ENCODE measurements at regions not wholly inside any gene's neighbourhood (a gene's known extent, or its start where the extent isn't known, plus 50 kb on each side); places are given as distances from the start of the nearest gene placed in this dataset.

DNA sequence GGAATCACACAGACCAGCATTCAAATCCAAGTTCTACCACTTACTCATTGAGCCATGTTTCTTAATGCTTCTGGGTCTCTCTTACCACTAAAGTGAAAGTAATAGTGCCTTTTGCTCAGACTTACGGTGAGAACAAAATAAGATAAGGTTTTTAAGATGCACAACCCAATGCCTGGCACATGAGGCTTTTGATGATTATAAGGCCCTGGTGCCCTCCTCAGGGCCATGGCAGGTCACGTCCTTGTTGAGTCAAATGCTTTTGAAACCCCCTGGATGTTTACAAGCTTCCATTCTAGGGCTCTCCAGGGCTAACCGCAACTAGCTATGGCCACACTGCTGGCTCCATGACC, 76.0 kb downstream of the TENT5C start:
- Histone ChIP-seq H3K9me3 (no peaks in the 10 kb centered on the region), H3K36me3 (no peaks in the 10 kb centered on the region), H3K4me3 (no peak overlapping the region), H3K27me3 (no peaks in the 10 kb centered on the region), H3K27ac (no peak overlapping the region), H3K4me1 (peaks cover 20% of the 10 kb centered on the region)
- TF ChIP-seq POLR2AphosphoS5 (IDR thresholded peaks at IDR 0.05) (no peak), EP300 (IDR thresholded peaks at IDR 0.05) (no peak), POLR2A (IDR thresholded peaks at IDR 0.05) (no peak)
- TF ChIP-seq, protein P1, sequence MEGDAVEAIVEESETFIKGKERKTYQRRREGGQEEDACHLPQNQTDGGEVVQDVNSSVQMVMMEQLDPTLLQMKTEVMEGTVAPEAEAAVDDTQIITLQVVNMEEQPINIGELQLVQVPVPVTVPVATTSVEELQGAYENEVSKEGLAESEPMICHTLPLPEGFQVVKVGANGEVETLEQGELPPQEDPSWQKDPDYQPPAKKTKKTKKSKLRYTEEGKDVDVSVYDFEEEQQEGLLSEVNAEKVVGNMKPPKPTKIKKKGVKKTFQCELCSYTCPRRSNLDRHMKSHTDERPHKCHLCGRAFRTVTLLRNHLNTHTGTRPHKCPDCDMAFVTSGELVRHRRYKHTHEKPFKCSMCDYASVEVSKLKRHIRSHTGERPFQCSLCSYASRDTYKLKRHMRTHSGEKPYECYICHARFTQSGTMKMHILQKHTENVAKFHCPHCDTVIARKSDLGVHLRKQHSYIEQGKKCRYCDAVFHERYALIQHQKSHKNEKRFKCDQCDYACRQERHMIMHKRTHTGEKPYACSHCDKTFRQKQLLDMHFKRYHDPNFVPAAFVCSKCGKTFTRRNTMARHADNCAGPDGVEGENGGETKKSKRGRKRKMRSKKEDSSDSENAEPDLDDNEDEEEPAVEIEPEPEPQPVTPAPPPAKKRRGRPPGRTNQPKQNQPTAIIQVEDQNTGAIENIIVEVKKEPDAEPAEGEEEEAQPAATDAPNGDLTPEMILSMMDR (IDR thresholded peaks at IDR 0.05) = no peak
- no peak for DNase-seq (ENCODE audit: low spot score in 2 of 2)
- 98% methylated on average over 3 of the region's 3 CpGs for WGBS

DNA sequence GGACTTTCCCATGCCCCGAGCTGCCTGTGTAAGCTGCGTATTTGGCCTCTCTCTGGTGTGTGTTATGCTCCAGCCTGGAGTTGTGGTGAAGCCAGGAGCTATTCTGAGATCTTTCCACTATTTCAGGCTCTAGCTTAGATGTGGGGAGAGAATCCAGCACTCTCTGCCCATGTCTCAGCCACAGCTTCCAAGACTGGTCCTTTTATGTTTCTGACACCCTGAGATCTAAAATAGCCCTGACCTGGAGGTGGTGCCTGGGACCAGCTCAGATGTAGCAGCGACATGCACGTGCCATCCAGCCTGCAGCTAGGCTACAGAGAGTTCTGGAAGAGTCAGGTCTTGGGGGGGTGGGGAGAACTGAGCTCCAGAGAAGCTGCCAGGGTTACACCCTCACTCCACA, 76.5 kb downstream of the TENT5C start:
- H3K27me3 ChIP-seq = no peaks in the 10 kb centered on the region
- no peak overlapping the region for H3K27ac ChIP-seq
- TF ChIP-seq POLR2A (IDR thresholded peaks at IDR 0.05) (no peak), EP300 (IDR thresholded peaks at IDR 0.05) (no peak), POLR2AphosphoS5 (IDR thresholded peaks at IDR 0.05) (no peak)
- TF ChIP-seq, protein P1 (IDR thresholded peaks at IDR 0.05) = no peak
- DNase-seq (ENCODE audit: low spot score in 2 of 2) = no peak
- no peak overlapping the region for H3K4me3 ChIP-seq
- peaks cover 18% of the 10 kb centered on the region for H3K4me1 ChIP-seq
- no peaks in the 10 kb centered on the region for H3K36me3 ChIP-seq
- no peaks in the 10 kb centered on the region for H3K9me3 ChIP-seq
- WGBS = 80% methylated on average over 4 of the region's 4 CpGs

DNA sequence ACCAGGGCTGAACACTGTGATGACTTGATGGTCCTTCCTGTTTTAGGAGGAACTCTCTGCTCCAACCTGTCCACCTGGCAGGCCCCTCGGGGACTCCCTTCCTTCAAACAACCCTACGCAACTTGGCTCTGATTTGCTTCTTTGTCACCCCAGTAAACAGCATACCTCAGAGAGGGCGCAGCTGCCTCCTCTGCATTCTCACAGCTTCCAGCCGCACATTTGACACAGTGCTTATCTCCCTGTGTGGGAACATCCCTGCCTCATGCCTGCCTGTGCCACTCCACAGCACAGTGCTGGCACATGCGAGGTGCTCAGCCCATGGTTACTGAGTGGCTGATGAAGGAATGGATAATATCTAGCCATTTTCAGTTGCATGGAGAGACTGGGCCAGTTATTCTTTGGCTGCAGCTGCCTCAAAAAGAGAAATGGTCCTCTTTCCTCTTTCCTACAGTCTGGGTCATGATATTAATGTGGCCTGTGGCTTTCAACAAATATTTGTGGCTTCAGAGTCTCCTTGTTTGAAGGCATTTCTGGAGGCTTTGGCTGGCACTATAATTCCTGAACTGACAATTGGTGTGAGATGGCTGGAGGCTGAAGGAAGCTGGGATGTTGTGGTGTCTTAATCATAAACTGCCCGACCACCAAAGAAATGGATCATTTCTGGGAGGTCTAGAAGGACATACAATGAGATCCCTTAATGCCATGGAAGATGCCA, 77.9 kb downstream of the TENT5C start:
- no peak for DNase-seq (ENCODE audit: low spot score in 2 of 2)
- Histone ChIP-seq H3K27me3 (no peaks in the 10 kb centered on the region), H3K4me1 (peaks cover 13% of the 10 kb centered on the region), H3K36me3 (no peaks in the 10 kb centered on the region), H3K9me3 (no peaks in the 10 kb centered on the region), H3K27ac (no peak overlapping the region), H3K4me3 (no peak overlapping the region)
- TF ChIP-seq POLR2A (IDR thresholded peaks at IDR 0.05) = no peak
- no peak for TF ChIP-seq EP300 (IDR thresholded peaks at IDR 0.05)
- TF ChIP-seq POLR2AphosphoS5 (IDR thresholded peaks at IDR 0.05) = no peak
- TF ChIP-seq, protein P1 (IDR thresholded peaks at IDR 0.05) = no peak
- 83% methylated on average over 6 of the region's 6 CpGs for WGBS

DNA sequence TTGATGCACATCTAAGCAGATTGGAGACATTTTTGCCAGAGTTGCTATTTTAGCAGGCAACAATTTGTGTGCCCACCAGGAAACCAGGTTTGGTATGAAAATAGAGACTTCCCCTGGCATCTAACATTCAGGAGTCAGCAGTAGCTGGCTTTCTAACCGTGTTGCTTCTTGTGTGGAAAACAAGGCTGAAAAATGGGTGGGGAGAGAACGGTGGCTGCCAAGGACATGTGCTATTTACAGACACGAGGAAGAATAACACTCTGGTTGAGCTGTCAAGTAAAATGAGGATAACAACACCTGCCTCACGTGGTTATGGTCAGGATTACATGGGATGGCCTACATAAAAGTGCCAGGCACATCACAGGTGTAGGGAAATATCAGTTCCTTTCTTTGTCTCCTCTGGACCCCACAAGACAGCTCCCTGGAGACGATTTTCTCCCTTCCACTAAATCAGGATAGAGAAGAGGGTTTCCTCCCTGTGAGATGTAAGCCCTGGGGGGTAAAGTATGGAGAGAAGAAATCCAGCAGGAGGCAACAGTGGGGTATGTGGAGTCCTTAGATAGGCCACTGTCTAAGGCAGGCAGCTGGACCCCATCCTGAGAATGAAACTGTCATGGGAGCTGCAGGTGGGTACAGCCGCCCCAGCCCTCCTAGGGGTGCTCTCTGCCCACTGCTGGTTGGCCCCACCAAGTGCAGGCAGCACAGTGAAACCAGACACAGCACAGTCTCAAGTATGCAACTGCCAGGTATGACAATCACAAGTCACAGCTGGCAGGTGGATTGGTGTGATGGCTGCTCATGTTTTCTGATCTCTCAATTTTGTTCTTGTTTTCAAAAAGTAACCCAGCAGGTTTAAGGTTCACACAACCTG, 80.3 kb downstream of the TENT5C start:
- no peaks in the 10 kb centered on the region for H3K36me3 ChIP-seq
- H3K27me3 ChIP-seq = no peaks in the 10 kb centered on the region
- H3K27ac ChIP-seq = no peak overlapping the region
- WGBS = 36% methylated on average over 5 of the region's 6 CpGs
- H3K4me1 ChIP-seq = peaks cover 10% of the 10 kb centered on the region
- no peaks in the 10 kb centered on the region for H3K9me3 ChIP-seq
- TF ChIP-seq POLR2AphosphoS5 (IDR thresholded peaks at IDR 0.05) (no peak), POLR2A (IDR thresholded peaks at IDR 0.05) (no peak), EP300 (IDR thresholded peaks at IDR 0.05) (no peak)
- TF ChIP-seq, protein P1 (IDR thresholded peaks at IDR 0.05) = no peak
- no peak overlapping the region for H3K4me3 ChIP-seq
- DNase-seq (ENCODE audit: low spot score in 2 of 2) = no peak

DNA sequence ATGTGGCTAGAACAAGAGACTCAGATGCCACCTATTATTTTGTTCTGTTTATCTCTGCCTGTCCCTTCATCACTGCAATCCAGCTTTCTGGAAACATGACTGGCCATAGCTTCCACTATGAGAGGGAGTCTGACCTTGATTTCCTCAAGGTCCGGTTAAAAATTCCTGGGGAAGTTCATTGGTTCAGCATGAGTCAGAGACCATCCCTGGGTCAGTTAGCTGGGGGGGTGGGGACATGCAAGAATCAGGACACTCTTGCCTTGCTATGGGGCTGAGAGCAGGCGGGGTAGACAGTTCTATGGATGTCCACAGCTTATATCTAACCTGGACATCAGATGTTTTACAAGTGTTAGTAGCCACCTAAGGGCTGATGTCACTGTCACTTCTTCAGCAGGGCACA, 81.1 kb downstream of the TENT5C start:
- TF ChIP-seq POLR2AphosphoS5 (IDR thresholded peaks at IDR 0.05) (no peak), EP300 (IDR thresholded peaks at IDR 0.05) (no peak), POLR2A (IDR thresholded peaks at IDR 0.05) (no peak)
- TF ChIP-seq, protein P1 (IDR thresholded peaks at IDR 0.05) = no peak
- no peak overlapping the region for H3K27ac ChIP-seq
- no peaks in the 10 kb centered on the region for H3K36me3 ChIP-seq
- H3K4me3 ChIP-seq = no peak overlapping the region
- H3K27me3 ChIP-seq = no peaks in the 10 kb centered on the region
- peaks cover 10% of the 10 kb centered on the region for H3K4me1 ChIP-seq
- 30% methylated on average over 1 of the region's 2 CpGs for WGBS
- DNase-seq (ENCODE audit: low spot score in 2 of 2) = no peak
- H3K9me3 ChIP-seq = no peaks in the 10 kb centered on the region

Measured in suprapubic skin (tissue), 4 donors.